ENCODE measurements at regions not wholly inside any gene's neighbourhood (a gene's known extent, or its start where the extent isn't known, plus 50 kb on each side); places are given as distances from the start of the nearest gene placed in this dataset.
"Not testable (repeated sequence)": the region's sequence is repeated elsewhere in the genome, so short reads cannot be mapped to it uniquely, and the experiment has no call there.

DNA sequence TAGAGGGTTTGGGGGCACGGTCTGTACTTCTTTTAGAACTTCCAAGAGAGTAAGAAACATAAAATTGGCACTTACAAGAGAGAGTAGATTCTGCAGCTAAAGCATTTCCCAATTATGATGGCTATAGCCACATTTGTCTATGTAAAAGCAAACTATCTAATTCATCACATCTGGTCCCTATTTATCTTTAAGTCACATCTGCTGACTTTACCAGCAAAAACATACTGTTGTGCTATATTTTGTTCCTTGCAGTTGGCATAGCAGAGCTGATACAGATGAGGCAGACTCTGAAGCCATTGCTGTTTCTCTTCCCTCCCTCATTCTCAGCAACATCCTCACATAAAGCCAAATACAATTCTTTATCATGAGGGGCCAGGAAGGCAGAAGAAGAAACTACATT is 1533.5 kb upstream of the RAG2 start:
- TF ChIP-seq, protein P1, sequence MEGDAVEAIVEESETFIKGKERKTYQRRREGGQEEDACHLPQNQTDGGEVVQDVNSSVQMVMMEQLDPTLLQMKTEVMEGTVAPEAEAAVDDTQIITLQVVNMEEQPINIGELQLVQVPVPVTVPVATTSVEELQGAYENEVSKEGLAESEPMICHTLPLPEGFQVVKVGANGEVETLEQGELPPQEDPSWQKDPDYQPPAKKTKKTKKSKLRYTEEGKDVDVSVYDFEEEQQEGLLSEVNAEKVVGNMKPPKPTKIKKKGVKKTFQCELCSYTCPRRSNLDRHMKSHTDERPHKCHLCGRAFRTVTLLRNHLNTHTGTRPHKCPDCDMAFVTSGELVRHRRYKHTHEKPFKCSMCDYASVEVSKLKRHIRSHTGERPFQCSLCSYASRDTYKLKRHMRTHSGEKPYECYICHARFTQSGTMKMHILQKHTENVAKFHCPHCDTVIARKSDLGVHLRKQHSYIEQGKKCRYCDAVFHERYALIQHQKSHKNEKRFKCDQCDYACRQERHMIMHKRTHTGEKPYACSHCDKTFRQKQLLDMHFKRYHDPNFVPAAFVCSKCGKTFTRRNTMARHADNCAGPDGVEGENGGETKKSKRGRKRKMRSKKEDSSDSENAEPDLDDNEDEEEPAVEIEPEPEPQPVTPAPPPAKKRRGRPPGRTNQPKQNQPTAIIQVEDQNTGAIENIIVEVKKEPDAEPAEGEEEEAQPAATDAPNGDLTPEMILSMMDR (conservative IDR thresholded peaks at IDR 0.05; ENCODE audit: low read depth, low read length) = no peak
- H3K4me3 ChIP-seq (ENCODE audit: low read depth, low read length) = no peak overlapping the region
- DNase-seq (ENCODE audit: low read depth) = no peak

DNA sequence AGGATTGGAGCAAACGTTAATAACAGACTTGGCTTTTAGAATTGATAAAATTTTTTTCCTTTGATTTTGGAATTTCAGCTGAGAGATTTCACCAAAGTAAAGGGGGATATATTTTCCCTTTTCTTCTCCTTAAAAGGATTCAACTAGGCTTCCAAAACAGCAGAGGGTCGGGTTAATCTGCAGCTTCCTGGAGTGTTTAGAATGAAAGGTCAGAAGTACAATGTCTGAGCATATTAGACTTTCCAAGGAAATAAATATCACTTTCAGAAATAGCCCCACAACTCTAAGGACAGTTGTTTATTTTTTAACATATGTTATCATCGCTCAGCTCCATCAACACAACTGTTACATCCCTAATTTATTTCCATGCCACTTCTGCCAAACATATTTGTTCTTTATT is 1532.9 kb upstream of the RAG2 start:
- DNase-seq (ENCODE audit: low read depth) = no peak
- TF ChIP-seq, protein P1 (conservative IDR thresholded peaks at IDR 0.05; ENCODE audit: low read depth, low read length) = no peak
- no peak overlapping the region for H3K4me3 ChIP-seq (ENCODE audit: low read depth, low read length)

DNA sequence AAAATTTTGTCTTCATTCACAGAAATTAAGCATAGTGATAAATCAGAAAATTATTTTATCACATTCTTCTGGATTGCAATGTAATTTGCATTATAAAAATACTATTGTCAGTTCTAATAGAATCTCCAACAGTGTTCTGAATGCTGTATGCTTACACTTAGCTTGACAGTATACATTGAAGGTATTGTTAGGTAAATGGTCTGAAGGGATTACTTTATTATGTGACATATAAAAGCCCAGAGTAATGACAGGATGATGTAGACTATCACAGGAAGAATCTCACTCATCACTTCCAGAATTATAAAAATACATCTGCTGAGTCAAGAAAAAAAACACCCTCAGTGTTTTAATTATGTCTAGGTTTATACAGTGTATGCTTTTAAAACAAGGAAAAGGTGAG is 1532.5 kb upstream of the RAG2 start:
- no peak overlapping the region for H3K4me3 ChIP-seq (ENCODE audit: low read depth, low read length)
- TF ChIP-seq, protein P1 (conservative IDR thresholded peaks at IDR 0.05; ENCODE audit: low read depth, low read length) = no peak
- no peak for DNase-seq (ENCODE audit: low read depth)

DNA sequence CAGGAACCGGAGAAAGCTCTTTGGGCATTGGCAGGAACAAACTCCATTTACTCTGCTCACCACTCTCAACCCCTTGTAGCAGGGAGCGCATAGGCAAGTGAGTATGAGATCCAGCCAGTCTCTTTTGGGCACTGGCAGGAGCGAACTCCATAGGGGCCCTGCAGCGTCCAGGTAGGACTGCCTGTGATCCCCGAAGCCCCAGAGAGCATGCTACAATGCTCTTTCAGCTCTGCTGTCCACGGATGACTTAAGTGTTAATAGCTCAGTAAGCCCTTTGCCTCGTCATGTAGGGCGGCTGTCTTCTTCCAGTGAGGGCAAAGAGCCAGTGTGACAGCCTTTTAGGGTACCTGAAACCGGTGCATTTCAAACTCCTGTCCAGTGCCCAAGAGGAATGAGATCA is 1525.6 kb upstream of the RAG2 start:
- no peak overlapping the region for H3K4me3 ChIP-seq (ENCODE audit: low read depth, low read length)
- TF ChIP-seq, protein P1 (conservative IDR thresholded peaks at IDR 0.05; ENCODE audit: low read depth, low read length) = no peak
- no peak for DNase-seq (ENCODE audit: low read depth)

DNA sequence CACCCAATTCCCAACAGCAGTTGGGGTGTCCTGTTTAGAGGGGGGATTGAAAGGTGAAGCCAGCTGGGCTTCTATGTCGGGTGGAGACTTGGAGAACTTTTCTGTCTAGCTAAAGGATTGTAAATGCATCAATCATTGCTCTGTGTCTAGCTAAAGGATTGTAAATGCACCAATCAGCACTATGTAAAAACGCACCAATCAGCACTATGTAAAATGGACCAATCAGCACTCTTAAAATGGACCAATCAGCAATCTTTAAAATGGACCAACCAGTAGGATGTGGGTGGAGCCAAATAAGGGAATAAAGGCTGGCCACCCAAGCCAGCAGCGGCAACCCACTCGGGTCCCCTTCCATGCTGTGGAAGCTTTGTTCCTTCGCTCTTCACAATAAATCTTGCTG is 1518.6 kb upstream of the RAG2 start:
- H3K4me3 ChIP-seq (ENCODE audit: low read depth, low read length); DNase-seq (ENCODE audit: low read depth): not testable (repeated sequence)

DNA sequence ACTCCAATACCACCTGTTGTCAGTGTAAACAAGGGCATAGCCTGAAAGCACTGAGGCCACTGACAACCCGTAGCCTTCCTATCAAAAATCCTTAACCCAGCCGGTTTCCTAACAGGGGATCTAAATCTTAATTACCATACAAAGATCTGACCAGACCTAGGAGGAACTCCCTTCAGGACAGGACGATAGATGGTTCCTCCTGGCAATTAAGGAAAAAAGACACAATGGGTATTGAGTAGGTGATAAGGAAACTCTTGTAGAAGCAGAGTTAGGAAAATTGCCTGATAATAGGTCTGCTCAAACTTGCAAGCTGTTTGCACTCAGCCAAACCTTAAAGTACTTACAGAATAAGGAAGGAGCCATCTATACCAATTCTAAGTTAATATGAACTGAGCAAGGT is 1517.3 kb upstream of the RAG2 start:
- H3K4me3 ChIP-seq (ENCODE audit: low read depth, low read length); DNase-seq (ENCODE audit: low read depth): not testable (repeated sequence)

DNA sequence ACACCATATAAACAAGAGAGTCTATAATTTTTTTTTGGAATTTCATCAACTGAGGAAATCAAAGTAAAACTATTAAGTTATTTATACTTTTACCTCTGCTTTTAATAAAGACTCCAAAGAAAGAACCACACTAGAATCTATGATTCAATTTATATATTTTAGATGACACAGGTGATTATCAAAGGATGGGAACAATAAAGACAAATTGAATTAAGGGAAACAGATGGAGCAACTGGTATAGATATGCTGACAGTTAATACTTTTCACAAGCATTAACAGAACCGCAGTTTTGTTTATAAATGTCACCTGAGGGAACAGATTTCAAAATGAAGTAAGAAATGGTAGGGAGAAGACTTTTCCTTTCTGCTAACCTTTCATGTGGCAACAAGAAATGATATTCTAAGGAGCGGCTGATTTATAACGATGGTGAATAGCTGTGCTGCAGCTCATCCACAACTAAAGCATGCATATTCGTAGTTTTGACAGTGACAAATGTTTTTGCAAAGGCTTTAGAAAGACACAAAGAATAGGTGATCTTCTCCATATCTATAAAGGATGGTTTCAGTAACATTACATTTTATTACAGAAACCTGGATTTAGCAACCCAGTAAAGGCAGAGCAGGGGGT is 1502.9 kb upstream of the RAG2 start:
- no peak overlapping the region for H3K4me3 ChIP-seq (ENCODE audit: low read depth, low read length)
- TF ChIP-seq, protein P1 (conservative IDR thresholded peaks at IDR 0.05; ENCODE audit: low read depth, low read length) = no peak
- DNase-seq (ENCODE audit: low read depth) = no peak

DNA sequence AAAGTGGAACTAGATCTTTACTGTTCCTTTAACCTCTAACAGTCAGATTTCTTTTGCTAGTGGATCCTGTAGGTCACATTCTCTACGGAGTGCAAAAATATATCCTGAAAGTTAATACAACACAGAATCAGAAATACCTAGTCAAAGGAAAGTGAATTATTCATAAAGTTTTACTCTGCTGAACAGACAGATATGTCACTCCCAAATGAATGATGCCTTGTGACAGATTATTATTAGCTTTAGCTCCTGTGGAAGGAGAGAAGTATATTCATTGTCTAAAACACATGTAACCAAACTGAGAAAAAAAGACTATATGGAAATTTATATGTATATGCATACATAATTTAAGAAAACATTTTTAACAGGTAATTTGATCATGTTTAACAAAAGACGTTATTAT is 1497.2 kb upstream of the RAG2 start:
- no peak for DNase-seq (ENCODE audit: low read depth)
- no peak overlapping the region for H3K4me3 ChIP-seq (ENCODE audit: low read depth, low read length)
- TF ChIP-seq, protein P1 (conservative IDR thresholded peaks at IDR 0.05; ENCODE audit: low read depth, low read length) = no peak
